HG02870 (cell line): ENCODE measurements at regions not wholly inside any gene's neighbourhood (a gene's known extent, or its start where the extent isn't known, plus 50 kb on each side); places are given as distances from the start of the nearest gene placed in this dataset.
"Not testable (repeated sequence)": the region's sequence is repeated elsewhere in the genome, so short reads cannot be mapped to it uniquely, and the experiment has no call there.

Source experiments
- ATAC-seq: cut with Tn5 transposase; IDR thresholded peaks from one replicate; pipeline ENCODE4 v1.9.1; 2021; ENCODE audit warnings: mild to moderate bottlenecking, moderate library complexity; ENCODE audit not compliant: unreplicated experiment

DNA sequence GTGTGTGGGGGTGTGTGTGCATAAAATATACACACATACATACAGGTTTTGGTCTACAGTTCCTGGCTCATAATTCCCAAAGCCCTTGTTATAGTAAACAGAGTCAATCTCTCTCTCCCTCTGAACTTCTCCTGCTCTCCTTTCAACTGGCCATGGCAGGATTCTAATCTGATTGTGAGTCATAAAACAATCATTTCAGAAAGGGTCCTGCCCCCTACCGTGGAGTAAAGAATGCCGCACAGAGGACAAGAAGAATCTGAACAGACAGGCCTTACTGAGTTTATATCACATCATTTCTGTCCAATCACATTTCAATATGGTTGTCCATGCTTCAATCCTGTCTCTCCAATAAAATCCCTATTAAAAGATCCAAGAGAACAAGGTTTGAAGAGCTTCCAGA, 416.9 kb downstream of the FRK start:
- no peak for ATAC-seq

DNA sequence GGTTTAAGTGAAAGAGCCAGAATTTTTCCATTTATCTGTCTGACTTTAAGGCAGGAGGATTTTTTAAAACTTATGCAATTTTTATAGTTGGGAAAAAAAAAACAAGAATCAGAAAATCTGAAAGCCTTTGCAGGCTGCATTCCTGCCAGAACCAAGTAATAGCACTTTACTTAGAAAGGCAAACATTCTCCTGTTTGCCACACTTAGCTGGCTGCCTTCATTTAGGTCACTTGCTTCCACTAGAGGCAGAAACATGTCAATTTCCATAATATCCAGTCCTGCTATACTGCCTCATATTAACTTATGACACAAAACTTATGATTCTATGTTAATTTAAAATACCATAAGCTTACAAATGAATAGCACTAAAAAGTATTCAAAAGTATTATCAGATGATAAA, 425.8 kb downstream of the FRK start:
- ATAC-seq: no peak

DNA sequence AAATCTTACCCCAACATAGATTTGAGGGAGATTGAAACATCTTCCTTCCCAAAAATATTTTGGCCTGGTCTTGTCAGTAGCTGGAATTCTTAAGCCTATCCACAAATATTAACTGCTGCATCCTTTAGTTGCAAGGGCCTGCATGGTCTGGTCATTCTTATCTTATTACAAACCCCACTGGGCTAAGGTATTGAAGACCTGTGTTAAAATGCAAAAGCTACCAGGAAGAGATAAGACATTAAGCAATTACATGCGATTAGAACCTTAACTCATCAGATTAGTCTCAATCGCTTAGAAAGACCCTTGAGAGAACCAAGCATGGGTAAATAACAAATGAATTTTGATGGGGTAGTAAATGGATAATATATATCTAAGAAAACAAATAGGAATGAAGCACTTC, 426.6 kb downstream of the FRK start:
- ATAC-seq: no peak

DNA sequence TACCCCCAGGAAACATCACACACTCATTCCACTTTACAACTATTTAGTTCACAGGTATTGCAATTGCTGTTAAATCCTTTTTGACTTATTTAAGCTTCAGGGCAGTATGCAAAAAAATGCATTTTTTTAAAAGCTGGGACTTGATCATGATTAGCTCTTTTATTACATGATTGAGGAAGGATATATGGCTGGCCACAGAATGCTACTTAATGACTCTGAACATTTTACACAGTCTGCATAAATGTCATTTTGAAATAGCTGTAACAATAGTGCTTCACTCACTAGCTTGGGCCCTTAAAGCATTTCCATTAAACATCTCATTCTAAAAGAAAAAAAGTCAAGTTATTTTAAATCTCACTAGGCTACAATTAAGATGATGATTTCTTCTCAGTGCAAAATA, 429.7 kb downstream of the FRK start:
- no peak for ATAC-seq

DNA sequence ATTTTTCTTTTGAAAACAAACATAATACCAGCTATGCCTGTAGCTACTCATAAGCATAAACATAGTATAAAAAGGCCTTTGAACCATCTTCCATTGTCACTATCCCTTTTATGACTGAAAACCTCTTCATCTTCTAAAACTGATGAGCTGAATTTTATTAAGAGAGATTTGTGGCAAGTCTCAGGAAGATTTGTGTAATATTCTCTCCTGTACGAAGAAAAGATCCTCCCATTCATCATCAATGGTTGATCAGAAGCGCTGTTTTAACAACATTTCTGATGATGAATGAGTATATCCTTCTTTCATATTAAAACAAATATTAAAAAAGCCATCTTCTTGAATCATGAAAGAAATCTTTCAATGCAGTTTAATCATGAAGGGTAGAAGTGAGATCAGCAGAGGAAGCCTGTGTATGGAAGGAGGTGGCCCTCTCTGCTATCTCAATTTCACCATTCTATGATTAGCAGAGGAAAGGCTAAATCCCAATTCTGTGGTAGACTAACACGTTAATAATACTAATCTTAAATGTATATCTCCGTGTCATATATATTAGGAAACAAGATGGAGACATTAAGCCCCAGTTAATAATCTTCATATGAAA, 430.2 kb downstream of the FRK start:
- ATAC-seq: no peak

DNA sequence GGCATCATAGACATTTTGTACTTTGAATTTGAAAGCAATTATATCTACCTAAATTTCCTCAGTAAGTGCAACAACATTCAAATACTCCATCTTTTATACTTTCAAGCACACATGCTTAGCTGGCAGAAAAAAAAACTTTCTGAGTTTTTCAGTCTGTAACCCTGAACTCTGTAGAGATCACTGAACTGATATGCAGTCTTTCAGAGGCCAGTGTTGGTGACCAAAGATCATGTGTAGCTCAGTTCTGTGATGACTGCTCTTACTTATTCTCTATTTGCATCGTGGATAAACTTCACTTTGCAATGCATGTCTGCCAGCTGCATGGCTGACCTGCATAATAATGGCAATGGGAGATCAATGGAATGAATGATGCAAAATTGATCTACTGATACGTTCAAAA, 431.3 kb downstream of the FRK start:
- ATAC-seq: no peak

DNA sequence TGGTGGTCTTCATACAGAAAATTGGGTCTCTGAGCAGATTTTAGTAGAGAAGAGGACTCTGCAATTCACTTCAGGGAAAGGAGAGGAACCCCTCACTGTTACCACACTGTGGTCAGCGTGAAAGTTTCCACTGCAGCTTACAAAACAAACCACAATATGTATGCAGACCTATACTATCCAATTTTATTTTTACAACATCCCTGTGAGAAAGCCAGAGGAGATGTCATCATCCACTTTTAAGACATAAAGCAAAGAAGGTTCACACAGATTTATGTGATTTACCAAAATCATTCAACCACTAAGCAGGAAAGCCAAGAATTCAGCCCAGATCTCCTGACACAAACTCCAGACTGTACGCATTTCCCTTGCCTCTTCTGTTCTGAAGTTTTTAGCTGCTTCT, 442.4 kb downstream of the FRK start:
- no peak for ATAC-seq

DNA sequence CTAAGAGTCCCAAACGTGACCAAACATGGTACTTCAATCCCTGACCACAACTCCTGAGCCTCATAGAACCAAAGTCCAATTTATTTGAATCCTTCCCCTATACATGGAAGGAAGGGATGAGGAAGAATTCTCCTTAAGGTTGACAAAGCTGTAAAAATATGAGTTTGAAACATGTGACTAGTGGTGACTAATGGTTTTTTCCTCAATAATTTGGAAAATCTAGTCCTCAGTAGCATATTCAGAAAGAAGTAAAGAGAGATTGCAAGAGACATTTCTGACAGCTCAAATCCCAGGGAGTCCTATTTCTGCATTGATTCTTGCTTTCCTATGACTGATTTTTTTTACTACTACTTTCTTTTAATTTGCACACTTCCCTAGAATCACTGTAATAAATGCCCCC, 443.7 kb downstream of the FRK start:
- no peak for ATAC-seq

DNA sequence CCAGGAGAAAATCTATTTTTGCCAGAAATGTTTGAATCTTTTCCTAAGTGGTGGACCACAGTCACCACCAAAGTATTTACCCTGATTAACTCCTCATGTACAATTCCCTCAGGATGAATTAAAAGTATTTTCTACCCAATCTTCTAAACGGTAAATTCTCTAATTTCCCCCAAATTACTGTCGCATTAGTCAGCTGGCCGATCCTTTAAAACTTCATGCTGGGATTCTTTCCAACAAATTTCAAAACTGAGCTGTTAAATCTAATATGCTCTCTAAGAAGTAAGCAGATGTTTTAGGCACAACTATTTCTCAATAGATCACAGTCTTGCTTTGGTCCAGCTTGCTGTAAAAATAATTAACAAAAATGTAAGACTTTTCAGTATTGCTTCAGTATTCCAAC, 447.2 kb downstream of the FRK start:
- ATAC-seq: no peak

DNA sequence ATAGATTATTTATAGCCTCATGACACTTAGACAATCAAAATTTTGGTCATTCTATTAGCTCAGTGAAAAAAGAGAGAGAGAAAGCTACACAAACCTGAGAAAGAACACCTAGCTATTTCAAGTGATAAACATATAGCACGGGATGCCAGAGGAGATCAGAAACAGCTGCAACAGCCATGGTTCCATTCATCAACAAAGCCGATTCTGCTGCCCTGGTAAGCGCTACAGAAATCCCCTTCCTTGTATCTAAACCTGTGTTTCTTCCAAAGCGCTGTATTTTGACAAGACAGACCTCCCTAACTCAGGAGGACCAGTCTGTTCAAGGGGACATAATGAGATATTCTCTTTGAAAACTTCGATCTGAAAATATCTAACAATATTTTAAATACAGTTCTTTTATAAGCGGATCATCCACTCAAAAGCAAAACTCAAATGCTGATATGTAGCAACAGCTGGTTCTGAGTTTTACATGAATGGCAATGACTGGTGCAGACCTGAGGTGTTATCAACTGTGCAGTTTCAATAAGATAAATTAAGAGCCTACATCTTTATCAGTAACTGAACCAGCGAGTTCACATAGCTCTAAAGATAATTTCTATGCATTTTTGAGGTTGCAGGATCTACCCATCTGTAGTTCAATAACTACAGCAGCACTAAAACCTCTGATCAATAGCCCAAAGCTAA, 447.8 kb downstream of the FRK start:
- ATAC-seq: no peak

DNA sequence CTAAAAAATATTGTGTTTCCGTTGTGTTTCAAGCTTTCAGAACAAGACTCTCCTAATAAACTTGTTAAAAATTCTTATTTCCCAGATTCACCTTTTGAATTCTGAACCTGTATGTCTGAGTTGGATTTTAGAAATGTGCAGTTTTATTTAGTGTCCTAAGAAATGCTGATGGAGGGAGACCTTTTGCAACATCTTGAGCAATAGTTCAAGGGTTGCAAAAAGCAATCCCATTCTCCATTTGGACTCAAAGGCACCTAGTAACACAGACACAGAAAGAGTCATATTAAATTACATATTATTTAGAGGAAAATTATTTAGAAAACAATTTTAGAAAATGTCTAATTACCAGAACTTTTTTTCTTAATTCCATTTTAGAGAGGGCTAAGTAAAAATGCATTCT, 448.5 kb downstream of the FRK start:
- ATAC-seq: no peak

DNA sequence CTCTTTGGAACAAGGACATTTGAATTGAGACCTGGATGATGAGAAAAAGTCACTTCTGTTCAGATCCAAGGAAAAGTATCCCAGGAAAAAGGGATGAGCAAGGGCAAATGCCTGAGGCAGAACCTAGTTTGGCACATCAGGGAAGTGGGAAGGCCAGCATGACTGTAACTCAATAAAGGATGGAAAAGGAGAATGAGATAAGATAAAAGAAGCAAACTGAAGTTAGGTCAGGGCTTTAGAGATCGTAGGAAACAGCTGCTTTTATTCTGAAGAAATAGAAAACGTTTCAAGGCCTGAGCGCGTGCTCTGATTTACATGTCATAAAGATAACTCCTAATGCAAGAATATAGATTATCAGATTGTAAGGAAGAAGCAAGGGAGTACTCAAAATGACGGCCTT, 450.0 kb downstream of the FRK start:
- ATAC-seq: no peak

DNA sequence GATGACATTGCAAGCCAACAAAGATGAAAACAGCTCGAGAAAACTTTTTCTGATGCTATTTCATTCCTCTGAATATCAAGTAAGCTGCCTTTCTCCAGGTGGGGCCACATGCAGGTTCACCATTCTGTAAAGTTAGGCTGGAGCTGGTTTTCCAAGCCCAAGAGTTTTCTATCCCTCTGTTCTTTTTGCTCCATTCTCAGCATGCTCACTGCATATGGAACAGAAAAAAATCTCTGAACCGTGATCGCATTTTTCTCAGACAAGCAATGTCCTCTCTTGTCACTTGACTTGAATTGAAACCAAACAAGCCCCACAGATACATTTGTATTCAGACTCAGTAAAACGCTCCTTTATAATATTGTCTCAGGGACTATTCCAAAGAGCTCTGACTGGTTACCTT, 451.6 kb downstream of the FRK start:
- ATAC-seq: no peak

DNA sequence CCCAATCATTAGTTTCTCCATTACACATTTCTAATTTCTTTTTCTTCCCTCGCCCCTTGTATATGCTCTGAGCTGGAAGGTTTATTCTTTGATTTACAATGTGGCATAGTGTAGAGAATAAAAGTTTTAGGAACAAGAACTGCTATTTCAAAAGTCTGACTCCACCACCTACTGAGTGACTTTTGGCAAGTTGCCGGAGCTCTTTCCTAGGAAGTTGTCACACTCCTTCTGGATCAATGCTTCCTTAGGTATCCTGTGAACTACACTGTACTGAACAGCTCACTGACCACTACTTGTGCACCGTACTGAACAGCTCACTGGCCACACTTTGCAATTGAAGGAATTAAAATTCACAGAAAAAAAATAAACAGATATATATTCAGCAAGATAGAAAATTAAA, 458.2 kb downstream of the FRK start:
- no peak for ATAC-seq

DNA sequence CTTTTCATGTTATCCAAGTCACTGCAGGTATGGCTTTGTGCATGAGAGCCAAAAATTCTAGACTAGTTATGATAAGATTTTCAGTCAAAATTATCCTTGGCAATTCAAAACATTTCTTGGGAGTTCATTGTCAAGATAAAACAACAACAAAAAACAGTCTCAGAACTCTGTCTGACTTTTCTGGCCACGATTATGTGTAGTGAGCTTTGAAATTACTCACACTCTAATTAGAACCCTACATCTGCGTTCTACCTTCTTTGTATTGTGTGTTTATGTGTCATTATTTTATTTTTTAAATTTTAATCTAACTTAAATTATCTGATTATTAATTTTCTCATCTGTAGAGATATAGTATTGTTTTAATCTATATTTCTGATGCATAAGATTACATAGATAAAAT, 459.2 kb downstream of the FRK start:
- ATAC-seq: no peak

DNA sequence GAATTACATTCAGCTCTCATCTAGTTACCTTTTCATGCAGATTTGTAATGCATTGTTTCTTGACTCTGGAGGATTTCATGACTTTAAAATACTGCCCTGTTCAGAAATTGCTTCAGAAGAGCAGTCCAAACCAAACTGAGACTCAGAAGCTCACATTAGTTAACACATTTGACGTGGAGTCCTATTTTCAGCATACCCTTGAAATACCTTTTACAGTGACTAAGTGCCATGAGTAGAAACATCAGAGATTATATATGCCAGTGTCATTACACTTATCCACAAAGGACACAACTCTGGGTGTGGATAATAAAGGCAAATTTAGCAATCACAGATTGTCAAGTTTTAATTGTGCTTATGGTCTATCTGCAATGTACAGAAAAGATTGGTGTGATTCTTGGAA, 459.6 kb downstream of the FRK start:
- no peak for ATAC-seq

DNA sequence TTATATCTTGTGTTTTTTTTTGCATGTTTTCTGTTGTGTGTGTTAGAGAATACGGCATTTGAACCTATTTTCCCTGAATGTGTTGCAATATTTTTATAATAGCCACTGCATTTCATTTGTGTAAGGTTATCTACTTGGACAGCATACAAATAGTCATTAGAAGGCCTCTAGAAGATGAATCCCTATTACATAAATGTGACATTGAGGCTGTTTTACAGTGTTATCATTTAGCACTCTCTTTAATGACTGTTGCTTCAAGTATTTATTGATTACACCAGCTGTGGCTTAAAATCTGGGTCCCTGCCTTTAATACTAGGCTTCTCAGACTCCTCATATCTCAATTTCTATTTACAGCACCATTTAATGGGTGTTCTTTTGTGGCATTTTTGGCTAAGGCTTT, 465.8 kb downstream of the FRK start:
- no peak for ATAC-seq

DNA sequence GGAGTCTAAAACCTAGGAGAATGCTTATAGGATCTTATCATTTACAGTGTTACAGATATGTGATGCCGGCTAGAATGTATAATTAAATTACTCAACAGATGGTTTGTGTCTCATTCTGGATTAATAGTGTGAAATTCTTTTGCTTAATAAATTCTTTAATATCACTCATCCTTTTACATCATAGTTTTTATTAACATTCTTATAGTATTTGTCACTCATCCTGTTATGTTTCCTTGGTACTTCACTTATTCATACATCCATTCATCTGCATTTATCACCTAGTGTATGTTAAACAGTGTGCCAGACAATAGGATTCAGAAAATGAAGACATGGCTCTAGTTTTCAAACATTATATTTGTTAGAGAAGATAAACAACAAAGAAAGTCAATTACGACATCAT, 468.7 kb downstream of the FRK start:
- ATAC-seq: no peak

DNA sequence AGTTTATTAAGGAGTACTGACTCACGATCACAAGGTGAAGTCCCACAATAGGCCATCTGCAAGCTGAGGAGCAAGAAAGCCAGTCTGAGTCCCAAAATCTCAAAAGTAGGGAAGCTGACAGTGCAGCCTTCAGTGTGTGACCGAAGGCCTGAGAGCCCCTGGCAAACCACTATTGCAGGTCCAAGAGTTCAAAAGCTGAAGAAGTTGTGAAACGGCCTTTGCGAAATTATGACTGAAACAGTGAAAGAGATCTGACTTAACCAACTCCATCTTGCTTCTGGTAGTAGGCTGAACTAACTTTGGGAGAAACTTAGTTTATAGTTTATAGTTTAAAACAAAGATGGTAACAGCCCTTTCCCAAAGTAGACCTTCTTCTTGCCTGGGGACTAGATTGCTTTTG, 471.6 kb downstream of the FRK start:
- ATAC-seq: not testable (repeated sequence)

DNA sequence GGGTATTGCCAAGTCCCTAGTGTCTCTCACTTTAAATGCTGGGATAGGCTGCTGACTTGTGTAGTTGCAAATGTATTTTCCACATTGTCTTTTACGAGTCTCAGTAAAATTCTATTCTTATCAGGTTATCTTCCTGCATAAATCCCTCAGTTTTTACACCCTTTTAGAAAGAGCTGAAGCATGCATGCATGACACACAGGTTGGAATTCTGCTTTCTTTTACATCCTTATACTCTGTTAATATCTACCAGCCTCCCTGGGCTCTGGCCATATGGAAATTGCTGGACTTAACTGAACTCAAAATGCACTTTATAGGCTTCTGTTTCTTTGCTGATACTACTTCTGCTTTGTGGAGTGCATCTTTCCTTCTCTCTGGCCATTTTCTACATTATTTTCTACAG, 477.4 kb downstream of the FRK start:
- ATAC-seq: no peak

DNA sequence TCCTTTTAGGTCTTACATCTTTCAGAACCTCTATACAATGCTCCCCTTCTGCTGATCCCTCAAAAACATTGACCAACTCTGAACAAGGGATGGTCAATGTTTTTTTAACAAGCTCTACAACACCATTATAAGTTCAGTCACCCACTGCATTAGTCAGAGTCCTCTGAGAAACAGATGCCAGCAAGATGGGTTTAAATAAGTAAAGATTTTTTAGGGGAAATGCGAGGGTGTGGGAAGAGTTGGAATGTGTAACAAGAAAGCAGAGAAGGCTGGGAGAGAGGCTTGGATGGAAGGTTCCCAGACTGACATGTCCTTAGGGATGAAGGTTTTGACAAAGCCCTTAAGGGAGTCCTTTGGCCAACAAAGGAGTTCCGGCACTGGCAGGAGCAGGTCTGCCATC, 478.3 kb downstream of the FRK start:
- ATAC-seq: no peak

DNA sequence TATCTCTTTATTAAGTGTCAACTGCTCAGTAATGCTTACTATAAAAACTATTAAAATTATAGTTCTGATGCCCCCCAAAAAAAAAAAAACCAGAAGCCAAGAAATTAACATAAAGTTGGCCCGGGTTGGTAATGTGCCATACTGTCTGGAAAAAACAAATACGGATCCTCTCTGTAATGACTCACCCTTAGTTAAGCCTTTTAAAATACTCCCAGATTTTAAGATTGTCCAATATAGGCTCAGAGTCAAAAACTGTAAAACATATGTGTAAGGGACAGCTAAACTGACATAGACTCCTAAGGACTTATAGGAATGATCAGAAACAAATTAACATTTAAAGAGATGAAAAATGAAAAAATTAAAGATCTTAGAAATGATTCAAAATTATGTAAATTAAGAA, 481.1 kb downstream of the FRK start:
- ATAC-seq: not testable (repeated sequence)

DNA sequence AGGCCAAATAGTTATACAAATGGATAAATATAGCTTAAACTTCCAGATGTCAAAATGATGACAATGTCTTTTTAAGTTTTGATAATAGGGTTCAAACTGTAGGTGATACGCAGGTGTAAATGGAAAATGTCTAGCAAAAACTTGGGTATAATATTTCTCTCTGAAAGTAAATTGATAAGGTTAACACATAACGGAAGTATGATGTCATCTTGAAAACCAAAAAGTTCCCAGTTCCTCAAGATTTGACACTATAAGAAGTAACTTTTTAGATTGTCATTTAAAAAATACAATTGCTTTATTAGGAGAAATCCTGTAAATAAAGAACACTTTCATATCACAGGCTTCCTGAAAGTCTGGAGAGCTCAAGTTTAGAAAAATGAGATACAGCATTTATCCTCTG, 483.4 kb downstream of the FRK start:
- no peak for ATAC-seq
